Ramos (cell line): ENCODE measurements at regions not wholly inside any gene's neighbourhood (a gene's known extent, or its start where the extent isn't known, plus 50 kb on each side); places are given as distances from the start of the nearest gene placed in this dataset.

Experiments
- in situ Hi-C: fragments of 300-500 bp; cut with MboI; formaldehyde crosslinking; loops from one replicate; pipeline ENCODE4 v1.14.3; 2022; ENCODE audit warnings: low sequenced_read_pairs; ENCODE audit not compliant: unreplicated experiment

DNA sequence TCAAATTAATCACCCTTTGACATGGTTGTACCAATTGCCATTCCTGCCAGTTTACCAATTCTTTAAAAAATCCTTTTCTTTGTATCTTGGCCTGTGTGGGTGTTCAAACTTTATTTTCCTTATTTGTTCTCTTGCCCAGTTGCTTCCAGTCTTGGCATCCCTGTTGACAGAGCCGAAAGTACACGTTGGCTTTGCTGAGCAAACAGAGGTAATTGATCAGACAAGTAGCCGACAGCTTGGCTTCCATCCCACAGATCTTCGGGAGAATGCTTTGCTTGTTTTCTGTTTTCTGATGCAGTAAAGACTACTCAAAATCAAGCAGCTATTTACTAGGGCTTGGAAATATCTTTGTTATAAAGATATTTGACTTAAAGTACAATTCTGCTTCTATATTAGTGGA lies 506.8 kb upstream of the SALL1 start:
- in situ Hi-C loops: no loop called here

- in situ Hi-C loops: no loop called here
Measured at GRCh38 chr16:51655249-51655648, 504.2 kb upstream of the SALL1 start.

DNA sequence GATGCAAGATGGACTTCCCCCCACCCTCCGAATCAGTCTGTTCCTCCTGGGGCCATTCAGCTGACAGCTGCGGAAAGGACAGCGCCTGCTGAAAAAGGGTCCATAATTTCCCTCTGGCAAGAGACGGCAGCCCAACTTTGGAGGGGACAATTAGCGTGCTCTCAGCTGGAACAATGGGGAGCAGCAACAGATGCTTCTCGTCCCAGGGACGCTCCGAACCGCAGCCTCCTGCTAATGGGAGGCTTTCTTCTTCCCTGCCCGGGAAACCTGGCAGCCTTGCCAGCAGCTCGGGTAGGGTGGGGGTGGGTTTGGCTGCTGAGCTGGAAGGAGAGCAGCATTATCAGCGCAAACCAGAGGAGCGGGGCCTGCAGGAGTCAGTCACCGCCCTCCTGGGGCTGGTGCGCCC lies 500.0 kb upstream of the SALL1 start:
- in situ Hi-C loops: no loop called here

DNA sequence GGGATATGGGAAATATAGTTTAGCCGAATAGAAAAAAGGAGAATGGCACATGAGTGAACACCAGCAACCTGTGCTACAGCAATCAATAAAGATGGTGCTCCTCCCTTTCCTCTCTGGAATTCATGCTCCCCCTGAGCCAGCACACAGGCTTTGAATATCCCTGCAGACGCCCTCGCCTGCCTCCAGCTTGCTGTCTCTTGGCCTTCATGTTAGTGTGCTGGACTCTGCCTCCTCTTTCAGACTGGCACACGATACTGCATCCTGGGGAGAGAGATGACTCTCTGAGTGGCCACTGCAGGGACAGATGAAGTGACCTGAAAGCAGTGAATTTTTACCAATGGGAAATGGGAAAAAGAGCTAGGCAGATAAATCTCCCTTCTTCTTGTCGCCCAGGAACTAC lies 498.6 kb upstream of the SALL1 start:
- in situ Hi-C loops: no loop called here

GRCh38 chr16:51648526-51648925 lies 497.5 kb upstream of the SALL1 start:
- in situ Hi-C loops: no loop called here

GRCh38 chr16:51641191-51641765 lies 490.2 kb upstream of the SALL1 start:
- in situ Hi-C loops: no loop called here

DNA sequence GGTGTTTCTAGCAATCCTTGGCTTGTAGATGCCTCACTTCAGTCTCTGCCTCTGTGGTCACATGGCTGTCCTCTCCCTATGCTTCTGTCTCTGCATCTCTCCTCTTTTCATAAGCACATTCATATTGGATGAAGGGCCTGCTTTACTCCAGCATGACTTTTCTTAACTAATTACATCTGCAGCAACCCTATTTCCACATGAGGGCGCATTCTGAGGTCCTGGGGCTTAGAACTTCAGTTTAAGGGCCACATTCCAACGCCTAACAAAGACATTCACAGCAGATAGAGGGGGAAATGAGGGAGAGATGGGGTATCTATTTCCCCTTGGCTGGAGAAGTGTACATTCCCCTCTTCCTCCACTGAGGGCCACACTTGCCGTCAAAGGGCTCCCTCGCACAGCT lies 489.1 kb upstream of the SALL1 start:
- in situ Hi-C loops: no loop called here

GRCh38 chr16:51638339-51639135 lies 487.5 kb upstream of the SALL1 start:
- in situ Hi-C loops: no loop called here

GRCh38 chr16:51637770-51638094 lies 486.7 kb upstream of the SALL1 start:
- in situ Hi-C loops: no loop called here

- in situ Hi-C loops: no loop called here
Measured at GRCh38 chr16:51636920-51637769, 486.1 kb upstream of the SALL1 start.

- in situ Hi-C loops: no loop called here
Measured at GRCh38 chr16:51635181-51635580, 484.1 kb upstream of the SALL1 start.

DNA sequence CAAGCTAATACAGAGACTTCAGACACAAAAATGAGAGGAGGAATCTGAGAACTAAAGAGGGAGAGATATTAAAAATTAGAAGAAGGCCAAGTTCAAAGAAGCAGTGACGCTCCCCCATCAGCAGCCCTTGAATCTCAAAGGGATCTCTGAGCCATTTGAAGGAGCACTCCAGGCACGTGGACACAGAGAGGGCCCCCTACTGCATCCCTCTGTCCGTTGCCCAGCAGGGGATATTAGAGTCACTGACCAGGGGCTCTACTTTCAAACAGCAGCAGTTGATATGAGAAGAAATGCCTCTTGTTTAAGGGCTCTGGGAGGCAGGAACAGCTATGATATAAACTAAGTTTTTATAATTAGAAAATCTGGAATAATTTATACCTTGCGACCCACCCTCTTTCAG lies 479.0 kb upstream of the SALL1 start:
- in situ Hi-C loops: no loop called here

- in situ Hi-C loops: no loop called here
Measured at GRCh38 chr16:51629576-51629975, 478.5 kb upstream of the SALL1 start.

GRCh38 chr16:51624080-51624775 lies 473.2 kb upstream of the SALL1 start:
- in situ Hi-C loops: no loop called here

DNA sequence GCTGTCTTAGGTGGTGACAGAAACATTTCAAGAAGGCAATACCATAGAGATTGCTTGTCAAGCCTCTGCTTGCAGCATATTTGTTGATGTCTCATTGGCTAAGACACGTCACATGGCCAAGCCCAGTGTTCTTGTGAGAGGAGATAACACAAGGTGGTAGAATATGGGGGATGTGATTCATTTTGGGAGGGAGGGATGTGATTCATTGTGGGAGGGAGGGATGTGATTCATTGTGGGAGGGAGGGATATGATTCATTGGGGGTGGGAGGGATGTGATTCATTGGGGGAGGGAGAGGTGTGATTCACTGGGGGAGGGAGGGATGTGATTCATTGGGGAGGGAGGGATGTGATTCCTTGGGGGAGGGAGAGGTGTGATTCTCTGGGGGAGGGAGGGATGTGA lies 470.5 kb upstream of the SALL1 start:
- in situ Hi-C loops: no loop called here

GRCh38 chr16:51615141-51615540 lies 464.1 kb upstream of the SALL1 start:
- in situ Hi-C loops: no loop called here

DNA sequence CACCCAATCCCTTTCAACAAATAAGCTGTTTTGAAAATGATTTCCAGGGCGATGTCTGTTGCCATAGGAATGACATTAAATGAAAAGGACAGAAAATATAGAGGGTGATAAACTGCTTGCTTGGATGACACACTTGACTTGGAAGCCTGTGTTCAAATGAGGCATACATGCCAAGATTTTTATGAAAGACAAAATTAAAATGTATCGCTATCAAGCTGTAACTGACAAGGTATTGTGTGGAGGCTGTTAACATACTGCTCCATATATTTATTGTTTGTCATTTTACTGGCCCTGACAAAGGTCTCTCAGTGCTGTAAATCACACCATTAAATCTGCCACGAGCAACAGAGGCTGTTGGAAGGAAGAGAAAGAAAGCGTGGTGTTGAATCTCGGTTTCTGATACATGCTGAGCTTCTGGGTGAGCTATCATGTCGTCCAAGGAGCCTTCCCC lies 456.2 kb upstream of the SALL1 start:
- in situ Hi-C loops: no loop called here

DNA sequence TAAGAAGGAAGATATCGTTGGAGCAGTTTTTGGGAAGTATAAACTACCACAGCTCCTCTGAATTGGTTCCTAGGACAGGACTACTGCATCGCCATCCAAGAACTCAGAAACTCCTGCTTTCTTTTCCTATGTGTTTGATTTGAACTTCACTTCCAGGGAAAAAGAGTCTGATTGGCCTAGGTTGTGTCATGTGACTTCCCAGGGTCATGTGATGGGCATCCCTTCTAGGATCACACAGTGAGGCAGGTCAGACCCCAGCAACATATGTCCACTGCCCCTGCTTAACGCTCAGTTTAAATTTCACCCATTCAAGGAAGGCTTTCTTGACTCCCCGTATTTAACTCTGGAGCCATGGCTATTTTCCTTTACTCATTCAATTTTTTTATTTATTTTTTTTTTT lies 445.2 kb upstream of the SALL1 start:
- in situ Hi-C loops: no loop called here

- in situ Hi-C loops: no loop called here
Measured at GRCh38 chr16:51592535-51593300, 441.6 kb upstream of the SALL1 start.

DNA sequence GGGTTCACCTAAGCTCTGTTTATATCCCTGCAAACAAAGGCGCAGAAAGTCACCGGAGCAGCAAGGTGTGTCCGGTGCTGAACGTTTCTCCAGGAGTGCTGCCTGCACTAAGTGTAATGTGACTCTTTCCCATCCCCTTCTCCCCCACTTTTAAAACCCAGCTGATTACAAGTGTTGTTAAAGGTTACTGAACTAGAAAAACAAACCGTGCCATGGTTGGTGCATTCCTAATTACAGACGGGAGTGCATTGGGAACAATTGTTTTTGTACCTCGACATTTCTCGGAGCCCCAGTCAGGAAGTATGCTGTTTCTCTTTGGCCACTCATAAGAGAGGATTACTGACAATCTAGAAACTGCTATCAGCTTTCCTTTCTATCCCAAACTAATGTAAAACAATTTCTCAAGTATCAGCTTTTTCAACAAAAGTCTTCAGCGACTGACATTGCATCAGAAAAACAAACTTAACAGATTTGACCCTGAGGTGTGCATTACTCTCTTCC lies 441.0 kb upstream of the SALL1 start:
- in situ Hi-C loops: no loop called here
